ENCODE measurements at regions not wholly inside any gene's neighbourhood (a gene's known extent, or its start where the extent isn't known, plus 50 kb on each side); places are given as distances from the start of the nearest gene placed in this dataset.

- no peak overlapping the region for H3K4me3 ChIP-seq
- no peak overlapping the region for H3K27ac ChIP-seq
- H4K20me1 ChIP-seq (ENCODE audit: low read depth), result no peaks in the 10 kb centered on the region
- TF ChIP-seq EZH2phosphoT487 (IDR thresholded peaks at IDR 0.05) (no peak), EZH2 (IDR thresholded peaks at IDR 0.05) (no peak), CTCF (IDR thresholded peaks at IDR 0.05) (no peak)
- H3F3A ChIP-seq (ENCODE audit: low read depth), result peaks cover 7% of the 10 kb centered on the region
- H3K36me3 ChIP-seq, result no peaks in the 10 kb centered on the region
- no peak for DNase-seq (ENCODE audit: low spot score)
- H3K4me2 ChIP-seq, result no peak overlapping the region
- Mint-ChIP-seq H3K9me3 (peaks cover 2% of the 10 kb centered on the region), H3K4me3 (no peak overlapping the region), H3K27me3 (ENCODE audit: insufficient read depth, low read depth) (peaks cover 7% of the 10 kb centered on the region), H3K27ac (peak overlapping the region; percentile 81), H3K4me1 (peaks cover 13% of the 10 kb centered on the region), H3K36me3 (no peaks in the 10 kb centered on the region)
- no peaks in the 10 kb centered on the region for H3K79me2 ChIP-seq (ENCODE audit: low read depth)
- no peak overlapping the region for H3K9ac ChIP-seq
- peaks cover 7% of the 10 kb centered on the region for H3K4me1 ChIP-seq
- no peaks in the 10 kb centered on the region for H3K9me3 ChIP-seq (ENCODE audit: low read depth)
- H2AFZ ChIP-seq (replicated peaks), result no peak overlapping the region
- no peaks in the 10 kb centered on the region for H3K27me3 ChIP-seq
These were observed 178.0 kb upstream of the HS6ST1 start for GRCh38 chr2:128496700-128497099.

GRCh38 chr2:128497461-128497860 lies 178.8 kb upstream of the HS6ST1 start:
- Histone ChIP-seq H3K9ac (no peak overlapping the region), H3K27me3 (no peaks in the 10 kb centered on the region), H4K20me1 (ENCODE audit: low read depth) (no peaks in the 10 kb centered on the region), H2AFZ (replicated peaks) (no peak overlapping the region), H3K79me2 (ENCODE audit: low read depth) (no peaks in the 10 kb centered on the region), H3K4me1 (peaks cover 3% of the 10 kb centered on the region), H3K9me3 (ENCODE audit: low read depth) (no peaks in the 10 kb centered on the region), H3K4me3 (no peak overlapping the region), H3F3A (ENCODE audit: low read depth) (no peaks in the 10 kb centered on the region), H3K36me3 (no peaks in the 10 kb centered on the region), H3K4me2 (no peak overlapping the region), H3K27ac (no peak overlapping the region)
- DNase-seq (ENCODE audit: low spot score), result no peak
- no peaks in the 10 kb centered on the region for H3K36me3 Mint-ChIP-seq
- no peak overlapping the region for H3K4me3 Mint-ChIP-seq
- TF ChIP-seq EZH2 (IDR thresholded peaks at IDR 0.05), result no peak
- H3K4me1 Mint-ChIP-seq, result peaks cover 11% of the 10 kb centered on the region
- no peak overlapping the region for H3K27ac Mint-ChIP-seq
- H3K9me3 Mint-ChIP-seq, result peaks cover 2% of the 10 kb centered on the region
- H3K27me3 Mint-ChIP-seq (ENCODE audit: insufficient read depth, low read depth), result peaks cover 9% of the 10 kb centered on the region

DNA sequence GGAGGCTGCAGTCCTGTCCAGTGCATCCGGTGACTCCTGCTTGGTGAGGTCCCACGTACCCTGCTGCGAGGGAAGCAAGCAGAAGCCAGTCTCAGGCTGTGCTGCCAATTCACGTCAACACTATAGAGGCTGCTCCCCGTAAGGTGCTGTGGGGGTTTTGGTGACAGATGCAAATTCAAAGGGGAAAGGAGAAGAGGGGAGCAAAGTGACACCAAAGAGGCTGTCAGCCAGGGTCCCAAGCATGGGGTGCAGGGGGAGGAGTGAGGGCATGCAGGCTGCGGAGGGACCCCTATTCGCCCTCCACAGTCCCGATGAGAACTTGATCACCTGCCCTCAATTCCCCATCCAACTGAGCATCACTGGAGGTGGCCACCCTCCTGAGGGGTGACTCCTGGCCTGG lies 179.4 kb upstream of the HS6ST1 start:
- H3K9ac ChIP-seq, result no peak overlapping the region
- no peak for DNase-seq (ENCODE audit: low spot score)
- H3K4me1 ChIP-seq, result peaks cover 3% of the 10 kb centered on the region
- no peak overlapping the region for H2AFZ ChIP-seq (replicated peaks)
- H3K4me3 Mint-ChIP-seq, result no peak overlapping the region
- no peaks in the 10 kb centered on the region for H3K79me2 ChIP-seq (ENCODE audit: low read depth)
- no peaks in the 10 kb centered on the region for H3K36me3 ChIP-seq
- peaks cover 8% of the 10 kb centered on the region for H3K4me1 Mint-ChIP-seq
- no peak overlapping the region for H3K4me3 ChIP-seq
- no peaks in the 10 kb centered on the region for H3K9me3 ChIP-seq (ENCODE audit: low read depth)
- H3K4me2 ChIP-seq, result no peak overlapping the region
- no peak overlapping the region for H3K27ac Mint-ChIP-seq
- H3K9me3 Mint-ChIP-seq, result peaks cover 2% of the 10 kb centered on the region
- H3K27me3 ChIP-seq, result no peaks in the 10 kb centered on the region
- H3K27ac ChIP-seq, result no peak overlapping the region
- H4K20me1 ChIP-seq (ENCODE audit: low read depth), result no peaks in the 10 kb centered on the region
- TF ChIP-seq EZH2 (IDR thresholded peaks at IDR 0.05) (no peak), EZH2phosphoT487 (IDR thresholded peaks at IDR 0.05) (no peak), CTCF (IDR thresholded peaks at IDR 0.05) (no peak)
- H3F3A ChIP-seq (ENCODE audit: low read depth), result no peaks in the 10 kb centered on the region
- H3K27me3 Mint-ChIP-seq (ENCODE audit: insufficient read depth, low read depth), result peaks cover 9% of the 10 kb centered on the region
- H3K36me3 Mint-ChIP-seq, result no peaks in the 10 kb centered on the region

- H3K9ac ChIP-seq, result no peak overlapping the region
- H3K4me3 Mint-ChIP-seq, result no peak overlapping the region
These were observed 179.9 kb upstream of the HS6ST1 start for GRCh38 chr2:128498589-128498988.

More at GRCh38 chr2:128498589-128498988, 179.9 kb upstream of the HS6ST1 start:
- H2AFZ ChIP-seq (replicated peaks), result no peak overlapping the region
- no peaks in the 10 kb centered on the region for H4K20me1 ChIP-seq (ENCODE audit: low read depth)
- no peaks in the 10 kb centered on the region for H3K27me3 ChIP-seq
- peaks cover 5% of the 10 kb centered on the region for H3K4me1 ChIP-seq
- no peaks in the 10 kb centered on the region for H3F3A ChIP-seq (ENCODE audit: low read depth)
- Mint-ChIP-seq H3K27me3 (ENCODE audit: insufficient read depth, low read depth) (peaks cover 9% of the 10 kb centered on the region), H3K4me1 (peaks cover 12% of the 10 kb centered on the region), H3K9me3 (peaks cover 2% of the 10 kb centered on the region), H3K36me3 (no peaks in the 10 kb centered on the region), H3K27ac (no peak overlapping the region)
- no peak overlapping the region for H3K4me2 ChIP-seq
- DNase-seq (ENCODE audit: low spot score), result no peak
- no peak overlapping the region for H3K4me3 ChIP-seq
- TF ChIP-seq CTCF (IDR thresholded peaks at IDR 0.05), result no peak
- no peak for TF ChIP-seq EZH2 (IDR thresholded peaks at IDR 0.05)
- TF ChIP-seq EZH2phosphoT487 (IDR thresholded peaks at IDR 0.05), result no peak
- no peaks in the 10 kb centered on the region for H3K9me3 ChIP-seq (ENCODE audit: low read depth)
- H3K36me3 ChIP-seq, result no peaks in the 10 kb centered on the region
- no peak overlapping the region for H3K27ac ChIP-seq
- no peaks in the 10 kb centered on the region for H3K79me2 ChIP-seq (ENCODE audit: low read depth)

Measured in neural progenitor cell (in vitro differentiated cells).